ENCODE measurements at regions not wholly inside any gene's neighbourhood (a gene's known extent, or its start where the extent isn't known, plus 50 kb on each side); places are given as distances from the start of the nearest gene placed in this dataset.

DNA sequence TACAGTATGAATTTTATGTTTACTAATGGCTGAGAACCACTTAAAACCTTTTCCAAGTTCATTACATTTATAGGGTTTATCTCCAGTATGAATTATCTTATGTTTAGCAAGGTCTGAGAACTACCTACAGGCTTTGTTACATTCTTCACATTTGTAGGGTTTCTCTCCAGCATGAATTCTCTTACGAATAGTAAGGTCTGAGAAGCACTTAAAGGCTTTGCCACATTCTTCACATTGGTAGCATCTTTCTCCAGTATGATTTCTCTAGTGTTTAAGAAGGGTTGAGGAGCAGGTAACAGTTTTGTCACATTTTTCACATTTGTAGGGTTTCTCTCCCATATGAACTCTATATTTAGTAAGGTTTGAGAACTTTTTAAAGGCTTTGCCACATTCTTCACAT is 1127.4 kb downstream of the EFNA5 start:
- no peak for DNase-seq
- Histone ChIP-seq H2BK20ac (ENCODE audit: low read depth, low read length) (no peak overlapping the region), H3K27ac (ENCODE audit: insufficient read depth, low read length) (no peak overlapping the region), H3K18ac (ENCODE audit: low read depth, low read length) (no peak overlapping the region), H3K4me2 (ENCODE audit: low read depth, low read length) (no peak overlapping the region), H3K23ac (ENCODE audit: low read depth, low read length) (no peak overlapping the region), H2BK15ac (ENCODE audit: low read depth, low read length) (no peak overlapping the region), H3K79me1 (ENCODE audit: low read depth in 1 of 2, low read length in 2 of 2) (no peaks in the 10 kb centered on the region), H2AK5ac (ENCODE audit: low read depth, low read length) (no peak overlapping the region), H2AK9ac (replicated peaks; ENCODE audit: low read depth, low read length, poor library complexity) (no peak overlapping the region), H2AFZ (replicated peaks; ENCODE audit: low read length, poor library complexity) (no peak overlapping the region), H3K36me3 (ENCODE audit: control insufficient read depth, insufficient read depth, low read length) (no peaks in the 10 kb centered on the region), H3K9ac (ENCODE audit: low read depth, low read length) (no peak overlapping the region), H3K9me1 (ENCODE audit: insufficient read depth, low read length) (no peaks in the 10 kb centered on the region), H4K5ac (ENCODE audit: low read depth, low read length) (no peak overlapping the region), H3K9me3 (ENCODE audit: control insufficient read depth, insufficient read depth, low read length) (peaks cover 7% of the 10 kb centered on the region), H2BK120ac (ENCODE audit: low read depth, low read length) (no peak overlapping the region), H2BK5ac (ENCODE audit: low read depth, low read length, poor library complexity, severe bottlenecking) (no peak overlapping the region), H3K4ac (ENCODE audit: low read depth, low read length) (no peak overlapping the region), H4K91ac (ENCODE audit: insufficient read depth, low read depth, low read length) (no peak overlapping the region), H3K14ac (replicated peaks; ENCODE audit: low read depth, low read length) (no peak overlapping the region), H3K27me3 (ENCODE audit: control insufficient read depth, insufficient read depth, low read length) (no peaks in the 10 kb centered on the region), H3K4me3 (ENCODE audit: insufficient read depth, low read depth, low read length) (no peak overlapping the region), H3K4me1 (ENCODE audit: control insufficient read depth, insufficient read depth, low read length) (no peaks in the 10 kb centered on the region), H3K56ac (ENCODE audit: extremely low read depth, insufficient read depth, low read length) (no peak overlapping the region), H4K8ac (ENCODE audit: low read depth in 2 of 2, low read length in 2 of 2) (no peak overlapping the region), H4K20me1 (ENCODE audit: insufficient read depth, low read length) (no peaks in the 10 kb centered on the region)
- TF ChIP-seq NFE2L2 (IDR thresholded peaks at IDR 0.05; ENCODE audit: low read depth, low read length) = no peak
- TF ChIP-seq BHLHE40 (IDR thresholded peaks at IDR 0.05; ENCODE audit: low read depth, low read length) = no peak
- no peak for TF ChIP-seq SMC3 (IDR thresholded peaks at IDR 0.05; ENCODE audit: low read depth, low read length)
- intact Hi-C loops (cut with micrococcal nuclease) = no loop called here
- CTCF ChIA-PET = no interaction called here
- POLR2A ChIA-PET (ENCODE audit: unreplicated experiment) = no interaction called here
- no TSS peak for BruUV-seq (replicated peaks)
- dilution Hi-C loops (cut with HindIII; ENCODE audit: low sequenced_read_pairs, unreplicated experiment) = no loop called here
- no peak for ATAC-seq (ENCODE audit: low read depth)
- in situ Hi-C loops (cut with MboI; ENCODE audit: low sequenced_read_pairs) = no loop called here
- no CpG with 5 or more reads among the region's 1 CpG for WGBS, 2 experiments (ENCODE audit: extremely low coverage in 2 of 2, insufficient read length in 1 of 2)

All from IMR-90 (cell line).